ENCODE measurements at regions not wholly inside any gene's neighbourhood (a gene's known extent, or its start where the extent isn't known, plus 50 kb on each side); places are given as distances from the start of the nearest gene placed in this dataset.

DNA sequence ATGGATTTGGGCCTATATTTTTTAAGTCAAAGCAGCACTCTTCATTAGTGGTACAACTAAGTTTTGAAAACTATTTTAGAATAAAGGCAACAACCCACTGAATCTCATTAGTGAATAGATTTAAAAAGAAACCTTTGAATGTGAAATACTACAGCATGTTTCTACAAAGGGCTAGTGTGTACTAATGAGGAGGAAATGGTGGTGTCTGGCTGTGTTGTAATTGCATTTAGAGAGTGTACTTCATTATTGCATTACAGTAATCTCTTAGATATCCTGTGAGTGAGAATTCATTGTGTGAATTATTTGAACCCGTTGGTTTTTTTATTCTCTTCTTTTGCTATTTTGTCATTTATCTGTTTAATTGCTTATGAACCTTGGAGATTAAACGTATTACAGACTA, 575.4 kb upstream of the FAM98A start:
- no peak for ATAC-seq (ENCODE audit: insufficient number of reproducible peaks, low FRiP score, low read depth)
- H3K4me1 ChIP-seq (ENCODE audit: control insufficient read depth in 1 of 2, low read depth in 2 of 2): no peaks in the 10 kb centered on the region
- no peak for DNase-seq (ENCODE audit: low spot score)

DNA sequence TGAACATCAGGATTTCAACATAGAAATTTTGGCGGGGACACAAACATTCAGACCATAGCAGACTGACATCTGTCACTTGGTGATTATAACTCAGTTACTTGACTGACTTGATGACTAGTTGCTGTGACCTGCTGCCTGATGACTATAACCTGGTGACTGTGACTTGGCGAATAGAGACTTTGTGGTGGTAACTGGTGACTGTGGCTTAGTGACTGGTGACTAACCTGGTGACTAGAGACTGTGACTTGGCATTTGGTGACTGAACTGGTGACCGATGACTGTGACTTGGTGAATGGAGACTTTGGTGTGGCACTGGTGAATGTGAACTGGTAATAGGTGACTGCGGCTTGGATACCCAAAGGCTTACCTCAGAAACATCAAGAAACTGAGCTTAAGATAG, 563.1 kb upstream of the FAM98A start:
- Histone ChIP-seq H3K4me1 (ENCODE audit: control insufficient read depth in 1 of 2, low read depth in 2 of 2) (no peaks in the 10 kb centered on the region), H3K4me3 (no peak overlapping the region), H3K9me3 (no peaks in the 10 kb centered on the region), H3K27ac (no peak overlapping the region), H3K36me3 (no peaks in the 10 kb centered on the region), H3K27me3 (replicated peaks; ENCODE audit: insufficient read depth) (no peaks in the 10 kb centered on the region)
- ATAC-seq (ENCODE audit: insufficient number of reproducible peaks, low FRiP score, low read depth): no peak
- TF ChIP-seq, protein P1, sequence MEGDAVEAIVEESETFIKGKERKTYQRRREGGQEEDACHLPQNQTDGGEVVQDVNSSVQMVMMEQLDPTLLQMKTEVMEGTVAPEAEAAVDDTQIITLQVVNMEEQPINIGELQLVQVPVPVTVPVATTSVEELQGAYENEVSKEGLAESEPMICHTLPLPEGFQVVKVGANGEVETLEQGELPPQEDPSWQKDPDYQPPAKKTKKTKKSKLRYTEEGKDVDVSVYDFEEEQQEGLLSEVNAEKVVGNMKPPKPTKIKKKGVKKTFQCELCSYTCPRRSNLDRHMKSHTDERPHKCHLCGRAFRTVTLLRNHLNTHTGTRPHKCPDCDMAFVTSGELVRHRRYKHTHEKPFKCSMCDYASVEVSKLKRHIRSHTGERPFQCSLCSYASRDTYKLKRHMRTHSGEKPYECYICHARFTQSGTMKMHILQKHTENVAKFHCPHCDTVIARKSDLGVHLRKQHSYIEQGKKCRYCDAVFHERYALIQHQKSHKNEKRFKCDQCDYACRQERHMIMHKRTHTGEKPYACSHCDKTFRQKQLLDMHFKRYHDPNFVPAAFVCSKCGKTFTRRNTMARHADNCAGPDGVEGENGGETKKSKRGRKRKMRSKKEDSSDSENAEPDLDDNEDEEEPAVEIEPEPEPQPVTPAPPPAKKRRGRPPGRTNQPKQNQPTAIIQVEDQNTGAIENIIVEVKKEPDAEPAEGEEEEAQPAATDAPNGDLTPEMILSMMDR (IDR thresholded peaks at IDR 0.05): no peak
- DNase-seq (ENCODE audit: low spot score): no peak

More for the DNA sequence above, 575.4 kb upstream of the FAM98A start:
- Histone ChIP-seq H3K4me3 (no peak overlapping the region), H3K27me3 (replicated peaks; ENCODE audit: insufficient read depth) (no peaks in the 10 kb centered on the region), H3K27ac (no peak overlapping the region), H3K36me3 (no peaks in the 10 kb centered on the region), H3K9me3 (no peaks in the 10 kb centered on the region)
- TF ChIP-seq, protein P1 (IDR thresholded peaks at IDR 0.05): no peak

DNA sequence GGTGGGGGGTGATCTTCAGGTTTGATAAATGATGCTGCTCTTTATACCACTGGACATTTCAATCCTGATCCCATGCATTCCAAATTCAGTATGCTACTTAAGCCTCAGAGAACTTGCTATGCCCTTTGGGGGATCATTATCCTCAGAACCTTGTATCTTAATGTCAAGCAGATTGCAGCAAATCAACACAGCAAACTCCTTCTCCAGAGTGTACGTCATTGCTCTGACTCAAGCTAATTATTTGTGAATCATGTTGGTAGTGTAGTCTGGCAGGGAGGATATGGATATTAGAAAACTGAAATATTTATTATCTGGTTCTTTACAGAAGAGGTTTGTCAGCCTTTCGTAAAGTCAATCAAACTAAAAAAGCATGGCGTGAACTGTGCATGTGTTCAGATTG, 562.5 kb upstream of the FAM98A start:
- DNase-seq (ENCODE audit: low spot score) (no peak), ATAC-seq (ENCODE audit: insufficient number of reproducible peaks, low FRiP score, low read depth) (no peak)
- Histone ChIP-seq H3K9me3 (no peaks in the 10 kb centered on the region), H3K36me3 (no peaks in the 10 kb centered on the region), H3K27ac (no peak overlapping the region), H3K4me1 (ENCODE audit: control insufficient read depth in 1 of 2, low read depth in 2 of 2) (no peaks in the 10 kb centered on the region), H3K27me3 (replicated peaks; ENCODE audit: insufficient read depth) (no peaks in the 10 kb centered on the region), H3K4me3 (no peak overlapping the region)
- TF ChIP-seq, protein P1 (IDR thresholded peaks at IDR 0.05): no peak

DNA sequence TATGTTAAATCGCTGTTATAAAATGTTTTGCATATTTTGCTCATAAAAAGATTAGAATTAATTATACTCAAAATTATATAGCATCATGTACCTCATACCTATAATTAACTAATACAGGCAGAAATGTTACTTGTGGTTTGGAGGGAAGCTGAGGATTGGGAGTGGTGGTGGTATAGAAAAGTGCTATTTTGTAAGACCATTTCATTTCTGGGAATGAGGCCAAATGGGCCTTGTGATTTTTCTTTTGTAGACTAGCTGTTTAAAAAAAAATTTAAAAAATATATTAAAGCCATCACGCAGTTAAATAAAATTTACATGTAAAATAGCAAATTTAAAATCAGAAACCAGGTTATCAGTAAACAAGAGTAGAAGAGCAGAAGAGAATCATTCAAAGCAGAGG, 560.8 kb upstream of the FAM98A start:
- TF ChIP-seq, protein P1 (IDR thresholded peaks at IDR 0.05): no peak
- Histone ChIP-seq H3K27me3 (replicated peaks; ENCODE audit: insufficient read depth) (no peaks in the 10 kb centered on the region), H3K27ac (no peak overlapping the region), H3K4me1 (ENCODE audit: control insufficient read depth in 1 of 2, low read depth in 2 of 2) (no peaks in the 10 kb centered on the region), H3K4me3 (no peak overlapping the region), H3K9me3 (no peaks in the 10 kb centered on the region), H3K36me3 (no peaks in the 10 kb centered on the region)
- no peak for ATAC-seq (ENCODE audit: insufficient number of reproducible peaks, low FRiP score, low read depth)
- DNase-seq (ENCODE audit: low spot score): no peak

DNA sequence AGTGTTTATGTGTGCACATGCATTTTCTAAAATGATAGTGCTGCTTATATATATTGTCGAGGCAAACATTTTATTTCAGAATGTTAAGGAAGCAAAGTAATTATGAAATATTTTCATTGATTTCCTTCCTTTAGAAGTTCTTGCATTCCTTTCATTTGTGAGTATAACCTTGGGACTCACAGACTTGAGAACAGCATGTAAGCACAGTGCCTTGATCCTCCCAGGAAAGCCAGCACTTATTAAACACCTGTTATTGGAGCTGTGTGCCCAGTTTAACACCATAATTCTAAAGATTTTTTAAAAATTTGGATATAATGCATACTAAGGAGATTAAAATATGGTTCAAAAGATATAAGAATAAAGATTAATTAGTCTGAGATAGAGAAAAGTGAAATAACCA, 554.4 kb upstream of the FAM98A start:
- H3K36me3 ChIP-seq: no peaks in the 10 kb centered on the region
- H3K27me3 ChIP-seq (replicated peaks; ENCODE audit: insufficient read depth): no peaks in the 10 kb centered on the region
- no peak for DNase-seq (ENCODE audit: low spot score)
- H3K9me3 ChIP-seq: no peaks in the 10 kb centered on the region
- no peak for ATAC-seq (ENCODE audit: insufficient number of reproducible peaks, low FRiP score, low read depth)
- no peak overlapping the region for H3K4me3 ChIP-seq
- TF ChIP-seq, protein P1 (IDR thresholded peaks at IDR 0.05): no peak
- H3K4me1 ChIP-seq (ENCODE audit: control insufficient read depth in 1 of 2, low read depth in 2 of 2): no peaks in the 10 kb centered on the region
- H3K27ac ChIP-seq: no peak overlapping the region
